CD8-positive, alpha-beta memory T cell (primary cell): ENCODE measurements at regions not wholly inside any gene's neighbourhood (a gene's known extent, or its start where the extent isn't known, plus 50 kb on each side); places are given as distances from the start of the nearest gene placed in this dataset.
A peak's percentile ranks its signal among the peaks of the same experiment; 100 is the strongest.

ENCODE experiments used
- CTCF ChIA-PET: fragments of 350-600 bp; sonication (Branson Sonifier 250); formaldehyde crosslinking; loops from one replicate; lab custom pipeline; 2021; ENCODE audit warnings: antibody characterized with exemption; lab: Charles Lee
- POLR2A ChIA-PET: fragments of 350-600 bp; sonication (Branson Sonifier 250); formaldehyde crosslinking; loops from one replicate; lab custom pipeline; 2021; ENCODE audit warnings: antibody characterized with exemption; lab: Charles Lee
- DNase-seq, 5 donors: peaks; one replicate each; pipeline versions ENCODE4 v3.0.0 to v3.0.0-alpha.2; 2020 to 2022; ENCODE audit warnings: mixed read lengths in 1 of 5
- H3K27ac ChIP-seq: one replicate; pipeline ENCODE4 v1.7.0; 2013; ENCODE audit warnings: low read depth, mild to moderate bottlenecking, low read length, moderate library complexity
- H3K27me3 ChIP-seq: 2 replicates; pipeline ENCODE4 v1.7.0; 2013; ENCODE audit warnings: low read length, mild to moderate bottlenecking; ENCODE audit not compliant: insufficient read depth, poor library complexity, severe bottlenecking
- H3K36me3 ChIP-seq: 2 replicates; pipeline ENCODE4 v1.7.0; 2013; ENCODE audit warnings: mild to moderate bottlenecking, low read length, moderate library complexity; ENCODE audit not compliant: insufficient read depth
- H3K4me1 ChIP-seq: 2 replicates; pipeline ENCODE4 v1.7.0; 2013; ENCODE audit warnings: mild to moderate bottlenecking, low read length, moderate library complexity; ENCODE audit not compliant: insufficient read depth
- H3K4me3 ChIP-seq: 2 replicates; pipeline ENCODE4 v1.7.0; 2013; ENCODE audit warnings: mild to moderate bottlenecking, low read length
- H3K9me3 ChIP-seq: 2 replicates; pipeline ENCODE4 v1.7.0; 2013; ENCODE audit warnings: mild to moderate bottlenecking, low read length
- H3K27ac Mint-ChIP-seq, 8 donors: one replicate each; pipeline ENCODE4 v1.8.0; 2020 to 2021; ENCODE audit warnings: mixed read lengths in 8 of 8, mild to moderate bottlenecking in 6 of 8, inconsistent platforms in 3 of 8, moderate library complexity in 3 of 8
- H3K27me3 Mint-ChIP-seq, 2 donors: one replicate each; pipeline ENCODE4 v1.8.0; 2020 to 2021; ENCODE audit warnings: mixed read lengths in 2 of 2, mild to moderate bottlenecking in 1 of 2, moderate library complexity in 1 of 2
- H3K36me3 Mint-ChIP-seq, 3 donors: one replicate each; pipeline ENCODE4 v1.8.0; 2020 to 2021; ENCODE audit warnings: mixed read lengths in 3 of 3, inconsistent platforms in 1 of 3, mild to moderate bottlenecking in 1 of 3
- H3K4me1 Mint-ChIP-seq, 3 donors: one replicate each; pipeline ENCODE4 v1.8.0; 2020 to 2021; ENCODE audit warnings: mixed read lengths in 3 of 3, inconsistent platforms in 1 of 3, mild to moderate bottlenecking in 1 of 3
- H3K4me3 Mint-ChIP-seq, 7 donors: one replicate each; pipeline ENCODE4 v1.8.0; 2020 to 2021; ENCODE audit warnings: mixed read lengths in 7 of 7, mild to moderate bottlenecking in 6 of 7, moderate library complexity in 4 of 7, inconsistent platforms in 2 of 7
- H3K9me3 Mint-ChIP-seq, 5 donors: one replicate each; pipeline ENCODE4 v1.8.0; 2020 to 2022; ENCODE audit warnings: mixed read lengths in 5 of 5, mild to moderate bottlenecking in 3 of 5, moderate library complexity in 2 of 5, inconsistent platforms in 1 of 5

GRCh38 chr13:50523307-50523706, 320.2 kb downstream of the DLEU7 start:
- no peaks in the 10 kb centered on the region for H3K36me3 ChIP-seq
- CTCF ChIA-PET, result no interaction called here

GRCh38 chr13:50524560-50524959, 318.9 kb downstream of the DLEU7 start:
- Histone ChIP-seq H3K27ac (no peak overlapping the region), H3K27me3 (no peaks in the 10 kb centered on the region), H3K36me3 (no peaks in the 10 kb centered on the region), H3K4me3 (no peak overlapping the region), H3K9me3 (no peaks in the 10 kb centered on the region), H3K4me1 (no peaks in the 10 kb centered on the region)
- CTCF ChIA-PET, result no interaction called here
- H3K27me3 Mint-ChIP-seq, result peaks cover 0 to 2% of the 10 kb centered on the region in 2 donors
- no peaks in the 10 kb centered on the region for H3K9me3 Mint-ChIP-seq
- DNase-seq, result no peak
- H3K36me3 Mint-ChIP-seq, result no peaks in the 10 kb centered on the region
- peaks cover 12 to 42% (median 32%) of the 10 kb centered on the region in 3 donors for H3K4me1 Mint-ChIP-seq
- POLR2A ChIA-PET, result no interaction called here
- H3K4me3 Mint-ChIP-seq, result no peak overlapping the region
- H3K27ac Mint-ChIP-seq, result peak overlapping the region in 1 of 8 donors; percentile 19

More at GRCh38 chr13:50523307-50523706, 320.2 kb downstream of the DLEU7 start:
- Mint-ChIP-seq H3K4me1 (peaks cover 20 to 42% (median 37%) of the 10 kb centered on the region in 3 donors), H3K4me3 (no peak overlapping the region), H3K27ac (no peak overlapping the region), H3K27me3 (peaks cover 0 to 2% of the 10 kb centered on the region in 2 donors), H3K36me3 (no peaks in the 10 kb centered on the region), H3K9me3 (no peaks in the 10 kb centered on the region)
- no peak overlapping the region for H3K27ac ChIP-seq
- H3K4me3 ChIP-seq, result no peak overlapping the region
- H3K27me3 ChIP-seq, result no peaks in the 10 kb centered on the region
- DNase-seq, result no peak
- no peaks in the 10 kb centered on the region for H3K9me3 ChIP-seq
- H3K4me1 ChIP-seq, result no peaks in the 10 kb centered on the region
- POLR2A ChIA-PET, result no interaction called here

GRCh38 chr13:50526661-50527071, 316.8 kb downstream of the DLEU7 start:
- ChIA-PET CTCF (no interaction called here), POLR2A (no interaction called here)
- no peaks in the 10 kb centered on the region for H3K9me3 Mint-ChIP-seq
- no peak for DNase-seq
- H3K4me1 Mint-ChIP-seq, result peaks cover 8 to 34% (median 28%) of the 10 kb centered on the region in 3 donors
- peaks cover 0 to 2% of the 10 kb centered on the region in 2 donors for H3K27me3 Mint-ChIP-seq
- Histone ChIP-seq H3K4me3 (no peak overlapping the region), H3K9me3 (no peaks in the 10 kb centered on the region), H3K27me3 (no peaks in the 10 kb centered on the region), H3K36me3 (no peaks in the 10 kb centered on the region), H3K4me1 (no peaks in the 10 kb centered on the region), H3K27ac (no peak overlapping the region)
- H3K4me3 Mint-ChIP-seq, result peak overlapping the region in 1 of 7 donors; percentile 21
- H3K27ac Mint-ChIP-seq, result peak overlapping the region in 3 of 8 donors; percentile 2 to 47 (median 31)
- H3K36me3 Mint-ChIP-seq, result no peaks in the 10 kb centered on the region

GRCh38 chr13:50527188-50527587, 316.3 kb downstream of the DLEU7 start:
- no peak for DNase-seq
- no peak overlapping the region for H3K4me3 Mint-ChIP-seq
- Histone ChIP-seq H3K27me3 (no peaks in the 10 kb centered on the region), H3K9me3 (no peaks in the 10 kb centered on the region), H3K4me1 (no peaks in the 10 kb centered on the region), H3K27ac (no peak overlapping the region), H3K4me3 (no peak overlapping the region), H3K36me3 (no peaks in the 10 kb centered on the region)
- ChIA-PET POLR2A (no interaction called here), CTCF (no interaction called here)
- peaks cover 0 to 2% of the 10 kb centered on the region in 2 donors for H3K27me3 Mint-ChIP-seq
- H3K36me3 Mint-ChIP-seq, result no peaks in the 10 kb centered on the region
- H3K27ac Mint-ChIP-seq, result peak overlapping the region in 2 of 8 donors; percentile 25 to 40
- H3K9me3 Mint-ChIP-seq, result no peaks in the 10 kb centered on the region
- peaks cover 8 to 34% (median 28%) of the 10 kb centered on the region in 3 donors for H3K4me1 Mint-ChIP-seq

- H3K4me1 Mint-ChIP-seq, result peaks cover 8 to 34% (median 28%) of the 10 kb centered on the region in 3 donors
- H3K4me3 Mint-ChIP-seq, result no peak overlapping the region
- H3K36me3 Mint-ChIP-seq, result no peaks in the 10 kb centered on the region
- peak overlapping the region in 4 of 8 donors; percentile 25 to 51 (median 34) for H3K27ac Mint-ChIP-seq
- H3K27ac ChIP-seq, result no peak overlapping the region
- no peak overlapping the region for H3K4me3 ChIP-seq
- H3K9me3 Mint-ChIP-seq, result no peaks in the 10 kb centered on the region
- peaks cover 0 to 2% of the 10 kb centered on the region in 2 donors for H3K27me3 Mint-ChIP-seq
- no peaks in the 10 kb centered on the region for H3K4me1 ChIP-seq
- POLR2A ChIA-PET, result no interaction called here
- H3K9me3 ChIP-seq, result no peaks in the 10 kb centered on the region
- H3K36me3 ChIP-seq, result no peaks in the 10 kb centered on the region
- H3K27me3 ChIP-seq, result no peaks in the 10 kb centered on the region
- no peak for DNase-seq
- CTCF ChIA-PET, result interaction anchor here (2.0 kb wide), 1 partner anchor 384 kb away, joined by 4 read pairs; no protein-coding TSS in a partner anchor
Measured at GRCh38 chr13:50527612-50528509, 315.6 kb downstream of the DLEU7 start.

GRCh38 chr13:50529154-50529882, 314.2 kb downstream of the DLEU7 start:
- Histone ChIP-seq H3K27ac (no peak overlapping the region), H3K4me3 (no peak overlapping the region), H3K36me3 (no peaks in the 10 kb centered on the region), H3K27me3 (no peaks in the 10 kb centered on the region), H3K4me1 (no peaks in the 10 kb centered on the region), H3K9me3 (no peaks in the 10 kb centered on the region)
- Mint-ChIP-seq H3K27ac (peak overlapping the region in 5 of 8 donors; percentile 21 to 65 (median 43)), H3K36me3 (peaks cover 0 to 6% (median 0%) of the 10 kb centered on the region in 3 donors), H3K4me1 (peaks cover 8 to 34% (median 28%) of the 10 kb centered on the region in 3 donors), H3K27me3 (peaks cover 0 to 2% of the 10 kb centered on the region in 2 donors), H3K9me3 (peaks cover 0 to 6% (median 3%) of the 10 kb centered on the region in 5 donors), H3K4me3 (no peak overlapping the region)
- DNase-seq, result no peak
- CTCF ChIA-PET, result interaction anchor here (2.0 kb wide), 1 partner anchor 383 kb away, joined by 4 read pairs; no protein-coding TSS in a partner anchor
- POLR2A ChIA-PET, result no interaction called here

- Mint-ChIP-seq H3K9me3 (peaks cover 19 to 32% (median 27%) of the 10 kb centered on the region in 5 donors), H3K4me3 (no peak overlapping the region), H3K27me3 (peaks cover 0 to 2% of the 10 kb centered on the region in 2 donors), H3K4me1 (peaks cover 2 to 23% (median 15%) of the 10 kb centered on the region in 3 donors), H3K36me3 (peaks cover 1 to 31% (median 6%) of the 10 kb centered on the region in 3 donors), H3K27ac (no peak overlapping the region)
- H3K9me3 ChIP-seq, result peaks cover 24% of the 10 kb centered on the region
- no peak overlapping the region for H3K27ac ChIP-seq
- no peak for DNase-seq
- no peaks in the 10 kb centered on the region for H3K36me3 ChIP-seq
- H3K27me3 ChIP-seq, result no peaks in the 10 kb centered on the region
- H3K4me3 ChIP-seq, result no peak overlapping the region
- ChIA-PET CTCF (interaction anchor here (0.8 to 1.0 kb wide), 2 partner anchors 380 to 449 kb away, joined by 3 to 4 read pairs; no protein-coding TSS in a partner anchor), POLR2A (no interaction called here)
- no peaks in the 10 kb centered on the region for H3K4me1 ChIP-seq
Measured at GRCh38 chr13:50531917-50532899, 311.3 kb downstream of the DLEU7 start.
